CD14-positive monocyte (primary cell): ENCODE measurements at regions not wholly inside any gene's neighbourhood (a gene's known extent, or its start where the extent isn't known, plus 50 kb on each side); places are given as distances from the start of the nearest gene placed in this dataset.

ENCODE experiments used
- DNase-seq, 3 donors: peaks; one replicate each; pipeline ENCODE4 v3.0.0-alpha.2; 2011 to 2022
- H2AFZ ChIP-seq: 2 replicates; pipeline ENCODE4 v1.6.0; 2012; ENCODE audit warnings: mild to moderate bottlenecking, low read depth, low read length, inconsistent platforms; ENCODE audit not compliant: insufficient read depth, poor library complexity, severe bottlenecking
- H3K27ac ChIP-seq, 2 donors: 1 replicate in 1 of 2; 2 replicates in 1 of 2; pipeline ENCODE4 v1.5.1; 2012 to 2013; ENCODE audit warnings: low read length in 2 of 2, control low read depth in 1 of 2, inconsistent platforms in 1 of 2, low read depth in 1 of 2, mild to moderate bottlenecking in 1 of 2
- H3K27me3 ChIP-seq, 2 donors: one replicate each; pipeline versions ENCODE4 v1.6.0 to v1.6.1; 2011 to 2013; ENCODE audit warnings: low read length in 2 of 2; ENCODE audit not compliant: control insufficient read depth in 2 of 2, insufficient read depth in 2 of 2
- H3K36me3 ChIP-seq, 2 donors: replicated peaks in 1 of 2; 1 replicate in 1 of 2; 2 replicates in 1 of 2; pipeline versions ENCODE4 v1.5.1 to v1.6.1; 2012 to 2013; ENCODE audit warnings: low read length in 2 of 2, control low read depth in 1 of 2, inconsistent platforms in 1 of 2, mild to moderate bottlenecking in 1 of 2; ENCODE audit not compliant: insufficient read depth in 2 of 2, control insufficient read depth in 1 of 2
- H3K4me1 ChIP-seq, 2 donors: 1 replicate in 1 of 2; 2 replicates in 1 of 2; pipeline versions ENCODE4 v1.5.1 to v1.6.1; 2012 to 2013; ENCODE audit warnings: low read length in 2 of 2, control low read depth in 1 of 2, inconsistent platforms in 1 of 2, mild to moderate bottlenecking in 1 of 2, moderate library complexity in 1 of 2; ENCODE audit not compliant: insufficient read depth in 2 of 2, control insufficient read depth in 1 of 2
- H3K4me2 ChIP-seq: replicated peaks from 2 replicates; pipeline ENCODE3; 2012; ENCODE audit warnings: low read length, moderate library complexity, mild to moderate bottlenecking; ENCODE audit not compliant: poor library complexity, severe bottlenecking; ENCODE audit errors: extremely low read depth
- H3K4me3 ChIP-seq, 3 experiments: fragments of 200-600 bp in 1 of 3; sonication (generic) in 1 of 3; replicated peaks in 1 of 3; 1 replicate in 2 of 3; 2 replicates in 1 of 3; pipeline ENCODE4 v1.5.1; 2011 to 2013; ENCODE audit warnings: low read length in 3 of 3, mild to moderate bottlenecking in 3 of 3, control low read depth in 2 of 3, low read depth in 2 of 3, inconsistent platforms in 1 of 3, moderate library complexity in 1 of 3
- H3K79me2 ChIP-seq: 2 replicates; pipeline ENCODE4 v1.6.0; 2012; ENCODE audit warnings: mild to moderate bottlenecking, control low read depth, inconsistent platforms, low read length, moderate library complexity; ENCODE audit not compliant: insufficient read depth
- H3K9ac ChIP-seq: 2 replicates; pipeline ENCODE4 v1.6.0; 2017; ENCODE audit warnings: low read length, mild to moderate bottlenecking; ENCODE audit not compliant: insufficient read depth, poor library complexity, severe bottlenecking
- H3K9me3 ChIP-seq, 2 donors: replicated peaks in 1 of 2; 1 replicate in 1 of 2; 2 replicates in 1 of 2; pipeline versions ENCODE4 v1.5.1 to v1.6.1; 2012 to 2013; ENCODE audit warnings: low read length in 2 of 2, control low read depth in 1 of 2; ENCODE audit not compliant: control insufficient read depth in 1 of 2, insufficient read depth in 1 of 2
- H4K20me1 ChIP-seq: 2 replicates; pipeline ENCODE4 v1.6.0; 2012; ENCODE audit warnings: mild to moderate bottlenecking, low read length, control low read depth, moderate library complexity; ENCODE audit not compliant: insufficient read depth
- H3K27ac Mint-ChIP-seq, 7 donors: one replicate each; pipeline ENCODE4 v1.8.0; 2020; ENCODE audit warnings: mild to moderate bottlenecking in 7 of 7, mixed read lengths in 7 of 7, moderate library complexity in 6 of 7, inconsistent platforms in 2 of 7
- H3K27me3 Mint-ChIP-seq, 3 donors: one replicate each; pipeline ENCODE4 v1.8.0; 2021 to 2022; ENCODE audit warnings: low read depth in 3 of 3, mild to moderate bottlenecking in 3 of 3, mixed read lengths in 3 of 3, moderate library complexity in 3 of 3, inconsistent platforms in 1 of 3
- H3K36me3 Mint-ChIP-seq, 2 donors: one replicate each; pipeline ENCODE4 v1.8.0; 2020; ENCODE audit warnings: mixed read lengths in 2 of 2, inconsistent platforms in 1 of 2, mild to moderate bottlenecking in 1 of 2
- H3K4me1 Mint-ChIP-seq: one replicate; pipeline ENCODE4 v1.8.0; 2020; ENCODE audit warnings: mild to moderate bottlenecking, mixed read lengths
- H3K4me3 Mint-ChIP-seq, 2 donors: one replicate each; pipeline ENCODE4 v1.8.0; 2020; ENCODE audit warnings: mild to moderate bottlenecking in 2 of 2, mixed read lengths in 2 of 2, moderate library complexity in 1 of 2
- H3K9me3 Mint-ChIP-seq, 7 donors: one replicate each; pipeline ENCODE4 v1.8.0; 2020 to 2022; ENCODE audit warnings: mixed read lengths in 7 of 7, mild to moderate bottlenecking in 6 of 7, moderate library complexity in 6 of 7, inconsistent platforms in 2 of 7
- WGBS: methylation state at CpG from one replicate; pipeline ENCODE4 v1.1.5; 2013; ENCODE audit warnings: missing lambda C conversion rate; ENCODE audit not compliant: insufficient coverage; 5-methylcytosine and 5-hydroxymethylcytosine counted together
- intact Hi-C, 2 donors: fragments of 100-400 bp; cut with micrococcal nuclease; formaldehyde crosslinking; loops; one replicate each; pipeline versions ENCODE4 v1.15.0 to v1.15.1; 2023
- TF ChIP-seq, protein P1 (sequence below): fragments of 200-600 bp; IDR thresholded peaks from one replicate; pipeline ENCODE4 v1.8.0; 2022; ENCODE audit warnings: antibody characterized with exemption, mild to moderate bottlenecking

DNA sequence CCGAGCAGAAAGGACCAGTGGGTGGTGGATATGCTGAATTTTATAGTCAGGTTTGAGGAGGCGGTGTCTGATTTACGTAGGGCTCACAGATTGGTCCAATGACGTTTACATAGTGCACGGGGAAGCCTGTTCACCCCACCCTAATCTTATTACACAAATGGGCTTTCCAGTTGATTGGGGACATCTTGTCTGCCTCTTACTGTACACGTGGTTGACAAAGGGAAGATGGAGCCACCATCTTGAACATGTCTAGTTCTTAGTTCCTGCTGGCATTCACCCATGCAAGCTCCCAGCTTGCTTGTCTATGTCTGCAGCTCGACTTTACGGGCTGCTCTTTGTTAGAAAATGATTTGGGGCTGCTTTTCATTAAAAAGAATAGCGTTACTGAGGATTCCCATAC is 332.0 kb upstream of the SLCO3A1 start:
- H3K27ac ChIP-seq: no peak overlapping the region
- peaks cover 0 to 2% (median 0%) of the 10 kb centered on the region in 3 donors for H3K27me3 Mint-ChIP-seq
- H3K9me3 Mint-ChIP-seq: peaks cover 0 to 3% (median 2%) of the 10 kb centered on the region in 7 donors
- no peak overlapping the region for H3K4me3 ChIP-seq
- no peak overlapping the region for H2AFZ ChIP-seq
- H3K27me3 ChIP-seq: no peaks in the 10 kb centered on the region
- H3K4me2 ChIP-seq: no peak overlapping the region
- intact Hi-C loops: no loop called here
- 92% methylated on average over 5 of the region's 9 CpGs for WGBS
- no peak for DNase-seq
- no peak overlapping the region for H3K4me3 Mint-ChIP-seq
- TF ChIP-seq, protein P1, sequence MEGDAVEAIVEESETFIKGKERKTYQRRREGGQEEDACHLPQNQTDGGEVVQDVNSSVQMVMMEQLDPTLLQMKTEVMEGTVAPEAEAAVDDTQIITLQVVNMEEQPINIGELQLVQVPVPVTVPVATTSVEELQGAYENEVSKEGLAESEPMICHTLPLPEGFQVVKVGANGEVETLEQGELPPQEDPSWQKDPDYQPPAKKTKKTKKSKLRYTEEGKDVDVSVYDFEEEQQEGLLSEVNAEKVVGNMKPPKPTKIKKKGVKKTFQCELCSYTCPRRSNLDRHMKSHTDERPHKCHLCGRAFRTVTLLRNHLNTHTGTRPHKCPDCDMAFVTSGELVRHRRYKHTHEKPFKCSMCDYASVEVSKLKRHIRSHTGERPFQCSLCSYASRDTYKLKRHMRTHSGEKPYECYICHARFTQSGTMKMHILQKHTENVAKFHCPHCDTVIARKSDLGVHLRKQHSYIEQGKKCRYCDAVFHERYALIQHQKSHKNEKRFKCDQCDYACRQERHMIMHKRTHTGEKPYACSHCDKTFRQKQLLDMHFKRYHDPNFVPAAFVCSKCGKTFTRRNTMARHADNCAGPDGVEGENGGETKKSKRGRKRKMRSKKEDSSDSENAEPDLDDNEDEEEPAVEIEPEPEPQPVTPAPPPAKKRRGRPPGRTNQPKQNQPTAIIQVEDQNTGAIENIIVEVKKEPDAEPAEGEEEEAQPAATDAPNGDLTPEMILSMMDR: no peak
- H3K27ac Mint-ChIP-seq: no peak overlapping the region
- H3K9me3 ChIP-seq: no peaks in the 10 kb centered on the region
- no peaks in the 10 kb centered on the region for H3K36me3 Mint-ChIP-seq
- no peaks in the 10 kb centered on the region for H3K79me2 ChIP-seq
- H4K20me1 ChIP-seq: no peaks in the 10 kb centered on the region
- no peak overlapping the region for H3K9ac ChIP-seq
- H3K4me1 ChIP-seq: peaks cover 4 to 8% of the 10 kb centered on the region in 2 donors
- H3K4me1 Mint-ChIP-seq: peaks cover 17% of the 10 kb centered on the region
- no peaks in the 10 kb centered on the region for H3K36me3 ChIP-seq

DNA sequence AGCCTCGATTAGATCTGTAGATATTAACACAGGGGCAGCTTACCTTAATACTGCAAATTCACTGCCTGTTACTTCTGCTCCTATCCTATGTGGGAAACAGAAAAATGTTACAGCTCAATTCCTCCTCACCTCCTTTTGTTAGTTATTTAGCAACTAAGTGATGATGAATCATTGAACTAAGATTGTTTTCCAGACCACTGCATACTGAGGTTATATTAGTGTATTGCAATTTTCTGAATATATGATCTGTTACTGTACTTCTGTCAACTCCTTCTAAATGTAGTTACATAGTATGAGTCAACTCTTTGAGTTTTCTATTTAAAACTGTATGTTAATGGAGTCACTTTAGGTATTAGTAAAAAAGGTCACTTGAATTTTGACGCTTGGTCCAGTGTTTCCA is 331.5 kb upstream of the SLCO3A1 start:
- Mint-ChIP-seq H3K4me1 (peaks cover 12% of the 10 kb centered on the region), H3K9me3 (peaks cover 0 to 3% (median 2%) of the 10 kb centered on the region in 7 donors), H3K36me3 (no peaks in the 10 kb centered on the region), H3K27ac (no peak overlapping the region), H3K4me3 (no peak overlapping the region), H3K27me3 (peaks cover 0 to 2% (median 0%) of the 10 kb centered on the region in 3 donors)
- Histone ChIP-seq H3K36me3 (no peaks in the 10 kb centered on the region), H3K4me2 (no peak overlapping the region), H3K4me1 (peaks cover 4 to 5% of the 10 kb centered on the region in 2 donors), H3K27me3 (no peaks in the 10 kb centered on the region), H3K9ac (no peak overlapping the region), H3K79me2 (no peaks in the 10 kb centered on the region), H3K27ac (no peak overlapping the region), H3K4me3 (no peak overlapping the region), H4K20me1 (no peaks in the 10 kb centered on the region), H3K9me3 (no peaks in the 10 kb centered on the region), H2AFZ (no peak overlapping the region)
- 100% methylated on average over 1 of the region's 2 CpGs for WGBS
- no peak for DNase-seq
- TF ChIP-seq, protein P1: no peak
- intact Hi-C loops: no loop called here
